ENCODE measurements at regions not wholly inside any gene's neighbourhood (a gene's known extent, or its start where the extent isn't known, plus 50 kb on each side); places are given as distances from the start of the nearest gene placed in this dataset.

DNA sequence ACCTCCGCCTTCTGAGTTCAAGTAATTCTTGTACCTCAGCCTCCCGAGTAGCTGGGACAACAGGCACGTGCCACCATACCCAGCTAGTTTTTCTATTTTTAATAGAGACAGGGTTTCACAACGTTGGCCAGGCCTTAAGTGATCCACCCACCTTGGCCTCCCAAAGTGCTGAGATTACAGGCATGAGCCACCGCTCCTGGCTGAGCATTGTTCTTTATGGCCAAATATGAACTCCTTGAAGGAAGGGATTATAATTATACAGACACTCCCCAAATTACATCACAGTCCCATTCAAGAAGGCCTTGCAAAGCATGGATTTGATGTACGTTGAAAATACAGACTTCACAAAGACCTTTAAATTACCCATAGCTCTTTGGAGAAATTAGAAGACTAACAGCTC lies 381.7 kb downstream of the TXNL1 start:
- no peak overlapping the region for H3K4me3 ChIP-seq (ENCODE audit: low read depth in 2 of 2, low read length in 2 of 2)
- no peaks in the 10 kb centered on the region for H3K4me1 ChIP-seq (ENCODE audit: control insufficient read depth, insufficient read depth, low read length)
- DNase-seq (ENCODE audit: low read depth, low spot score) (no peak), ATAC-seq (no peak)
- CTCF ChIA-PET: no interaction called here
- POLR2A ChIA-PET: no interaction called here
- intact Hi-C loops (cut with micrococcal nuclease; ENCODE audit: unreplicated experiment) (no loop called here), in situ Hi-C loops (cut with HindIII; ENCODE audit: low pct_unique_long_range_greater_than_20kb, low sequenced_read_pairs) (no loop called here)
- BruUV-seq (replicated peaks): no TSS peak
- TF ChIP-seq SIN3A (IDR thresholded peaks at IDR 0.05; ENCODE audit: borderline replicate concordance, insufficient read depth, low read depth, low read length) (no peak), TCF7L2 (IDR thresholded peaks at IDR 0.05; ENCODE audit: low read depth, low read length) (no peak), POLR2AphosphoS5 (IDR thresholded peaks at IDR 0.05; ENCODE audit: low read depth, low read length) (no peak)
- TF ChIP-seq, protein P1, sequence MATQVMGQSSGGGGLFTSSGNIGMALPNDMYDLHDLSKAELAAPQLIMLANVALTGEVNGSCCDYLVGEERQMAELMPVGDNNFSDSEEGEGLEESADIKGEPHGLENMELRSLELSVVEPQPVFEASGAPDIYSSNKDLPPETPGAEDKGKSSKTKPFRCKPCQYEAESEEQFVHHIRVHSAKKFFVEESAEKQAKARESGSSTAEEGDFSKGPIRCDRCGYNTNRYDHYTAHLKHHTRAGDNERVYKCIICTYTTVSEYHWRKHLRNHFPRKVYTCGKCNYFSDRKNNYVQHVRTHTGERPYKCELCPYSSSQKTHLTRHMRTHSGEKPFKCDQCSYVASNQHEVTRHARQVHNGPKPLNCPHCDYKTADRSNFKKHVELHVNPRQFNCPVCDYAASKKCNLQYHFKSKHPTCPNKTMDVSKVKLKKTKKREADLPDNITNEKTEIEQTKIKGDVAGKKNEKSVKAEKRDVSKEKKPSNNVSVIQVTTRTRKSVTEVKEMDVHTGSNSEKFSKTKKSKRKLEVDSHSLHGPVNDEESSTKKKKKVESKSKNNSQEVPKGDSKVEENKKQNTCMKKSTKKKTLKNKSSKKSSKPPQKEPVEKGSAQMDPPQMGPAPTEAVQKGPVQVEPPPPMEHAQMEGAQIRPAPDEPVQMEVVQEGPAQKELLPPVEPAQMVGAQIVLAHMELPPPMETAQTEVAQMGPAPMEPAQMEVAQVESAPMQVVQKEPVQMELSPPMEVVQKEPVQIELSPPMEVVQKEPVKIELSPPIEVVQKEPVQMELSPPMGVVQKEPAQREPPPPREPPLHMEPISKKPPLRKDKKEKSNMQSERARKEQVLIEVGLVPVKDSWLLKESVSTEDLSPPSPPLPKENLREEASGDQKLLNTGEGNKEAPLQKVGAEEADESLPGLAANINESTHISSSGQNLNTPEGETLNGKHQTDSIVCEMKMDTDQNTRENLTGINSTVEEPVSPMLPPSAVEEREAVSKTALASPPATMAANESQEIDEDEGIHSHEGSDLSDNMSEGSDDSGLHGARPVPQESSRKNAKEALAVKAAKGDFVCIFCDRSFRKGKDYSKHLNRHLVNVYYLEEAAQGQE (IDR thresholded peaks at IDR 0.05; ENCODE audit: insufficient read depth in 1 of 2, low read depth in 2 of 2, low read length in 1 of 2): no peak
- TF ChIP-seq, protein P2, sequence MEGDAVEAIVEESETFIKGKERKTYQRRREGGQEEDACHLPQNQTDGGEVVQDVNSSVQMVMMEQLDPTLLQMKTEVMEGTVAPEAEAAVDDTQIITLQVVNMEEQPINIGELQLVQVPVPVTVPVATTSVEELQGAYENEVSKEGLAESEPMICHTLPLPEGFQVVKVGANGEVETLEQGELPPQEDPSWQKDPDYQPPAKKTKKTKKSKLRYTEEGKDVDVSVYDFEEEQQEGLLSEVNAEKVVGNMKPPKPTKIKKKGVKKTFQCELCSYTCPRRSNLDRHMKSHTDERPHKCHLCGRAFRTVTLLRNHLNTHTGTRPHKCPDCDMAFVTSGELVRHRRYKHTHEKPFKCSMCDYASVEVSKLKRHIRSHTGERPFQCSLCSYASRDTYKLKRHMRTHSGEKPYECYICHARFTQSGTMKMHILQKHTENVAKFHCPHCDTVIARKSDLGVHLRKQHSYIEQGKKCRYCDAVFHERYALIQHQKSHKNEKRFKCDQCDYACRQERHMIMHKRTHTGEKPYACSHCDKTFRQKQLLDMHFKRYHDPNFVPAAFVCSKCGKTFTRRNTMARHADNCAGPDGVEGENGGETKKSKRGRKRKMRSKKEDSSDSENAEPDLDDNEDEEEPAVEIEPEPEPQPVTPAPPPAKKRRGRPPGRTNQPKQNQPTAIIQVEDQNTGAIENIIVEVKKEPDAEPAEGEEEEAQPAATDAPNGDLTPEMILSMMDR (IDR thresholded peaks at IDR 0.05): no peak
- no peak overlapping the region for H3K27ac ChIP-seq (ENCODE audit: low read length)
- H3K27me3 ChIP-seq (ENCODE audit: control insufficient read depth, insufficient read depth, low read length): no peaks in the 10 kb centered on the region
- H3K9me3 ChIP-seq (ENCODE audit: control insufficient read depth, insufficient read depth, low read depth, low read length): no peaks in the 10 kb centered on the region
- no peaks in the 10 kb centered on the region for H3K36me3 ChIP-seq (ENCODE audit: control insufficient read depth, insufficient read depth, low read length)

DNA sequence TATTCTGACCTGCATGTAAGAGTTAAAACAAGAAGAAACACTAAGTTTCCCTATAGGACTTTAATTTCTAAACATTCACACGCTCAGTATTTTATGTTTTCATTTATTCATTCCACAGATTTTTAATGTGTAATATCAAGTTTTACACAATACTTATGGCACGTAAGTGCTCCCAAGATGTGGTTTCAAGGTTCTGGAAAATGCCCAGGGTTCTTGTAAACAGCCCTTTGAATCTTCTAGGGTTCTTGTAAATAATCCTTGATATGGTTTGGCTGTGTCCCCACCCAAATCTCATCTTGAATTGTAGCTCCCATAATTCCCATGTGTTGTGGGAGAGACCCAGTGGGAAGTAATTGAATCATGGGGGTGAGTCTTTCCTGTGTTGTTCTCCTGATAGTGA lies 383.0 kb downstream of the TXNL1 start:
- CTCF ChIA-PET: no interaction called here
- in situ Hi-C loops (cut with HindIII; ENCODE audit: low pct_unique_long_range_greater_than_20kb, low sequenced_read_pairs) (no loop called here), intact Hi-C loops (cut with micrococcal nuclease; ENCODE audit: unreplicated experiment) (no loop called here)
- no peaks in the 10 kb centered on the region for H3K36me3 ChIP-seq (ENCODE audit: control insufficient read depth, insufficient read depth, low read length)
- TF ChIP-seq POLR2AphosphoS5 (IDR thresholded peaks at IDR 0.05; ENCODE audit: low read depth, low read length) (no peak), SIN3A (IDR thresholded peaks at IDR 0.05; ENCODE audit: borderline replicate concordance, insufficient read depth, low read depth, low read length) (no peak), TCF7L2 (IDR thresholded peaks at IDR 0.05; ENCODE audit: low read depth, low read length) (no peak)
- TF ChIP-seq, protein P1 (IDR thresholded peaks at IDR 0.05; ENCODE audit: insufficient read depth in 1 of 2, low read depth in 2 of 2, low read length in 1 of 2): no peak
- TF ChIP-seq, protein P2 (IDR thresholded peaks at IDR 0.05): no peak
- H3K4me3 ChIP-seq (ENCODE audit: low read depth in 2 of 2, low read length in 2 of 2): no peak overlapping the region
- POLR2A ChIA-PET: no interaction called here
- H3K4me1 ChIP-seq (ENCODE audit: control insufficient read depth, insufficient read depth, low read length): no peaks in the 10 kb centered on the region
- H3K27ac ChIP-seq (ENCODE audit: low read length): no peak overlapping the region
- ATAC-seq: no peak
- H3K9me3 ChIP-seq (ENCODE audit: control insufficient read depth, insufficient read depth, low read depth, low read length): no peaks in the 10 kb centered on the region
- no TSS peak for BruUV-seq (replicated peaks)
- H3K27me3 ChIP-seq (ENCODE audit: control insufficient read depth, insufficient read depth, low read length): no peaks in the 10 kb centered on the region
- no peak for DNase-seq (ENCODE audit: low read depth, low spot score)

Measured in Panc1 (cell line).